Effector memory CD8-positive, alpha-beta T cell (primary cell): ENCODE measurements at regions not wholly inside any gene's neighbourhood (a gene's known extent, or its start where the extent isn't known, plus 50 kb on each side); places are given as distances from the start of the nearest gene placed in this dataset.

Experiments used
- ATAC-seq: fragments of 150-1000 bp; cut with Tn5 transposase; replicated peaks from 2 replicates; pipeline ENCODE4 v1.10.0; 2021; ENCODE audit warnings: mild to moderate bottlenecking, moderate library complexity
- DNase-seq, 3 experiments: peaks; one replicate each; pipeline ENCODE4 v3.0.0; 2021
- H3K27ac Mint-ChIP-seq, 2 donors: one replicate each; pipeline ENCODE4 v1.8.0; 2022; ENCODE audit warnings: mild to moderate bottlenecking in 2 of 2, mixed read lengths in 2 of 2, moderate library complexity in 2 of 2
- H3K27me3 Mint-ChIP-seq, 2 donors: one replicate each; pipeline ENCODE4 v1.8.0; 2022; ENCODE audit warnings: mixed read lengths in 2 of 2
- H3K36me3 Mint-ChIP-seq: one replicate; pipeline ENCODE4 v1.8.0; 2022; ENCODE audit warnings: mild to moderate bottlenecking, moderate library complexity, mixed read lengths; ENCODE audit not compliant: insufficient read depth
- H3K4me1 Mint-ChIP-seq, 2 donors: one replicate each; pipeline ENCODE4 v1.8.0; 2022; ENCODE audit warnings: low read depth in 2 of 2, mixed read lengths in 2 of 2
- H3K4me3 Mint-ChIP-seq, 2 donors: one replicate each; pipeline ENCODE4 v1.8.0; 2022; ENCODE audit warnings: mild to moderate bottlenecking in 2 of 2, mixed read lengths in 2 of 2, moderate library complexity in 2 of 2
- H3K9me3 Mint-ChIP-seq, 2 donors: one replicate each; pipeline ENCODE4 v1.8.0; 2022; ENCODE audit warnings: mixed read lengths in 2 of 2

GRCh38 chr13:91101381-91101780, 246.1 kb upstream of the MIR17HG start:
- ATAC-seq = no peak
- Mint-ChIP-seq H3K4me1 (no peaks in the 10 kb centered on the region), H3K27ac (no peak overlapping the region), H3K9me3 (peaks cover 5 to 8% of the 10 kb centered on the region in 2 donors), H3K4me3 (no peak overlapping the region), H3K36me3 (no peaks in the 10 kb centered on the region), H3K27me3 (no peaks in the 10 kb centered on the region)
- no peak for DNase-seq

- Mint-ChIP-seq H3K4me3 (no peak overlapping the region), H3K36me3 (no peaks in the 10 kb centered on the region), H3K4me1 (no peaks in the 10 kb centered on the region), H3K27ac (no peak overlapping the region), H3K9me3 (peaks cover 5 to 8% of the 10 kb centered on the region in 2 donors), H3K27me3 (no peaks in the 10 kb centered on the region)
- ATAC-seq = no peak
- DNase-seq = no peak
Observed at GRCh38 chr13:91105270-91105669, 242.2 kb upstream of the MIR17HG start.

- Mint-ChIP-seq H3K4me3 (no peak overlapping the region), H3K27ac (no peak overlapping the region), H3K36me3 (no peaks in the 10 kb centered on the region), H3K4me1 (no peaks in the 10 kb centered on the region), H3K9me3 (peaks cover 6 to 8% of the 10 kb centered on the region in 2 donors), H3K27me3 (no peaks in the 10 kb centered on the region)
- no peak for ATAC-seq
- DNase-seq = no peak
Observed at GRCh38 chr13:91106565-91106964, 240.9 kb upstream of the MIR17HG start.

GRCh38 chr13:91108315-91108714, 239.2 kb upstream of the MIR17HG start:
- no peak overlapping the region for H3K27ac Mint-ChIP-seq
- no peak for DNase-seq
- no peaks in the 10 kb centered on the region for H3K4me1 Mint-ChIP-seq
- no peak for ATAC-seq
- H3K4me3 Mint-ChIP-seq = no peak overlapping the region
- H3K27me3 Mint-ChIP-seq = no peaks in the 10 kb centered on the region
- H3K9me3 Mint-ChIP-seq = peaks cover under 1 to 2% of the 10 kb centered on the region in 2 donors
- H3K36me3 Mint-ChIP-seq = no peaks in the 10 kb centered on the region

GRCh38 chr13:91111476-91112200, 235.8 kb upstream of the MIR17HG start:
- no peak for ATAC-seq
- Mint-ChIP-seq H3K4me1 (no peaks in the 10 kb centered on the region), H3K27ac (no peak overlapping the region), H3K27me3 (no peaks in the 10 kb centered on the region), H3K4me3 (no peak overlapping the region), H3K9me3 (peaks cover 0 to 5% of the 10 kb centered on the region in 2 donors), H3K36me3 (no peaks in the 10 kb centered on the region)
- DNase-seq = no peak

GRCh38 chr13:91112201-91112923, 235.1 kb upstream of the MIR17HG start:
- no peak overlapping the region for H3K4me3 Mint-ChIP-seq

GRCh38 chr13:91112924-91113277, 234.6 kb upstream of the MIR17HG start:
- H3K27ac Mint-ChIP-seq = no peak overlapping the region
- H3K27me3 Mint-ChIP-seq = no peaks in the 10 kb centered on the region
- H3K9me3 Mint-ChIP-seq = peaks cover 0 to 5% of the 10 kb centered on the region in 2 donors
- DNase-seq (no peak), ATAC-seq (no peak)
- H3K4me1 Mint-ChIP-seq = no peaks in the 10 kb centered on the region
- no peaks in the 10 kb centered on the region for H3K36me3 Mint-ChIP-seq
- no peak overlapping the region for H3K4me3 Mint-ChIP-seq

More at GRCh38 chr13:91112201-91112923, 235.1 kb upstream of the MIR17HG start:
- ATAC-seq (no peak), DNase-seq (no peak)
- Mint-ChIP-seq H3K27ac (no peak overlapping the region), H3K36me3 (no peaks in the 10 kb centered on the region), H3K27me3 (no peaks in the 10 kb centered on the region), H3K4me1 (no peaks in the 10 kb centered on the region), H3K9me3 (peaks cover 0 to 5% of the 10 kb centered on the region in 2 donors)

GRCh38 chr13:91115776-91116175, 231.7 kb upstream of the MIR17HG start:
- no peaks in the 10 kb centered on the region for H3K27me3 Mint-ChIP-seq
- no peaks in the 10 kb centered on the region for H3K4me1 Mint-ChIP-seq
- H3K36me3 Mint-ChIP-seq = no peaks in the 10 kb centered on the region

GRCh38 chr13:91117351-91117750, 230.1 kb upstream of the MIR17HG start:
- Mint-ChIP-seq H3K4me1 (no peaks in the 10 kb centered on the region), H3K9me3 (peaks cover 0 to 3% of the 10 kb centered on the region in 2 donors), H3K27me3 (no peaks in the 10 kb centered on the region), H3K36me3 (no peaks in the 10 kb centered on the region), H3K4me3 (no peak overlapping the region), H3K27ac (no peak overlapping the region)
- DNase-seq (no peak), ATAC-seq (no peak)

More at GRCh38 chr13:91115776-91116175, 231.7 kb upstream of the MIR17HG start:
- Mint-ChIP-seq H3K27ac (no peak overlapping the region), H3K4me3 (no peak overlapping the region), H3K9me3 (peaks cover 0 to 5% of the 10 kb centered on the region in 2 donors)
- ATAC-seq (no peak), DNase-seq (no peak)

GRCh38 chr13:91119643-91120042, 227.8 kb upstream of the MIR17HG start:
- DNase-seq = no peak
- ATAC-seq = no peak
- H3K9me3 Mint-ChIP-seq = peaks cover 0 to 3% of the 10 kb centered on the region in 2 donors
- H3K27me3 Mint-ChIP-seq = no peaks in the 10 kb centered on the region
- H3K4me3 Mint-ChIP-seq = no peak overlapping the region
- H3K36me3 Mint-ChIP-seq = no peaks in the 10 kb centered on the region
- no peak overlapping the region for H3K27ac Mint-ChIP-seq
- no peaks in the 10 kb centered on the region for H3K4me1 Mint-ChIP-seq

- H3K4me1 Mint-ChIP-seq = no peaks in the 10 kb centered on the region
- ATAC-seq = no peak
- H3K4me3 Mint-ChIP-seq = no peak overlapping the region
- H3K9me3 Mint-ChIP-seq = no peaks in the 10 kb centered on the region
- no peaks in the 10 kb centered on the region for H3K27me3 Mint-ChIP-seq
- H3K27ac Mint-ChIP-seq = no peak overlapping the region
- H3K36me3 Mint-ChIP-seq = no peaks in the 10 kb centered on the region
- no peak for DNase-seq
Observed at GRCh38 chr13:91122766-91123165, 224.7 kb upstream of the MIR17HG start.

- no peaks in the 10 kb centered on the region for H3K9me3 Mint-ChIP-seq
- H3K4me1 Mint-ChIP-seq = no peaks in the 10 kb centered on the region
- ATAC-seq = no peak
- H3K27ac Mint-ChIP-seq = no peak overlapping the region
- DNase-seq = no peak
- H3K27me3 Mint-ChIP-seq = peaks cover 0 to 4% of the 10 kb centered on the region in 2 donors
- no peaks in the 10 kb centered on the region for H3K36me3 Mint-ChIP-seq
- no peak overlapping the region for H3K4me3 Mint-ChIP-seq
Observed at GRCh38 chr13:91123456-91124127, 223.9 kb upstream of the MIR17HG start.

- no peaks in the 10 kb centered on the region for H3K9me3 Mint-ChIP-seq
- no peaks in the 10 kb centered on the region for H3K4me1 Mint-ChIP-seq
- DNase-seq (no peak), ATAC-seq (no peak)
- no peak overlapping the region for H3K27ac Mint-ChIP-seq
- H3K4me3 Mint-ChIP-seq = no peak overlapping the region
- H3K36me3 Mint-ChIP-seq = no peaks in the 10 kb centered on the region
- peaks cover 0 to 10% of the 10 kb centered on the region in 2 donors for H3K27me3 Mint-ChIP-seq
Observed at GRCh38 chr13:91126806-91127205, 220.7 kb upstream of the MIR17HG start.

GRCh38 chr13:91127995-91128394, 219.5 kb upstream of the MIR17HG start:
- Mint-ChIP-seq H3K9me3 (no peaks in the 10 kb centered on the region), H3K4me3 (no peak overlapping the region), H3K27ac (no peak overlapping the region), H3K27me3 (peaks cover 0 to 10% of the 10 kb centered on the region in 2 donors), H3K36me3 (no peaks in the 10 kb centered on the region), H3K4me1 (no peaks in the 10 kb centered on the region)
- ATAC-seq (no peak), DNase-seq (no peak)
